Endothelial cell of umbilical vein (primary cell): ENCODE measurements at regions not wholly inside any gene's neighbourhood (a gene's known extent, or its start where the extent isn't known, plus 50 kb on each side); places are given as distances from the start of the nearest gene placed in this dataset.

ENCODE experiments used
- BruUV-seq: library from RNA; stranded (reverse); fragments of 400-500 nt; replicated peaks from 2 replicates; lab custom pipeline; 2021; lab: Mats Ljungman, UMichigan
- CTCF ChIA-PET: fragments of 300-600, 350-600 bp; sonication (Branson Sonifier 250); formaldehyde crosslinking; loops from one replicate; lab custom pipeline; 2021; ENCODE audit warnings: antibody characterized with exemption, inconsistent platforms; lab: Charles Lee
- POLR2A ChIA-PET: fragments of 300-600, 350-600 bp; sonication (Branson Sonifier 250); formaldehyde crosslinking; loops from one replicate; lab custom pipeline; 2021; ENCODE audit warnings: antibody characterized with exemption, inconsistent platforms; lab: Charles Lee
- DNase-seq: peaks from one replicate; pipeline ENCODE4 v3.0.0-alpha.2; 2011; ENCODE audit warnings: low read depth, low spot score
- FAIRE-seq: peaks from 2 replicates; lab custom pipeline; 2011; peaks lifted over from hg19 to GRCh38; lab: Jason Lieb, UNC
- H2AFZ ChIP-seq: 2 replicates; pipeline ENCODE4 v1.6.0; 2012; ENCODE audit warnings: low read depth, low read length, control low read depth, inconsistent platforms
- H3K27ac ChIP-seq: 2 replicates; pipeline ENCODE4 v1.5.1; 2011; ENCODE audit warnings: low read depth, mild to moderate bottlenecking, control low read depth, low read length, moderate library complexity; ENCODE audit not compliant: insufficient read depth
- H3K27me3 ChIP-seq, 2 experiments: 2 replicates each; pipeline versions ENCODE4 v1.6.0 to v1.6.1; 2011; ENCODE audit warnings: low read length in 2 of 2, mixed read lengths in 1 of 2; ENCODE audit not compliant: control insufficient read depth in 2 of 2, insufficient read depth in 2 of 2
- H3K36me3 ChIP-seq, 2 experiments: 2 replicates in 1 of 2; 3 replicates in 1 of 2; pipeline ENCODE4 v1.5.1; 2011; ENCODE audit warnings: low read length in 2 of 2, mild to moderate bottlenecking in 1 of 2, moderate library complexity in 1 of 2; ENCODE audit not compliant: control insufficient read depth in 2 of 2, insufficient read depth in 2 of 2; ENCODE audit errors: extremely low read depth in 1 of 2
- H3K4me1 ChIP-seq: 3 replicates; pipeline ENCODE4 v1.5.1; 2011; ENCODE audit warnings: mild to moderate bottlenecking, low read length; ENCODE audit not compliant: control insufficient read depth, insufficient read depth; ENCODE audit errors: extremely low read depth
- H3K4me2 ChIP-seq: 2 replicates; pipeline ENCODE4 v1.6.1; 2011; ENCODE audit warnings: low read length, control low read depth, mixed read lengths; ENCODE audit not compliant: insufficient read depth
- H3K4me3 ChIP-seq, 3 experiments: fragments of 200-600 bp in 1 of 3; sonication (generic), shearing (Covaris generic) in 1 of 3; replicated peaks in 1 of 3; 2 replicates each; pipeline ENCODE4 v1.5.1; 2011 to 2016; ENCODE audit warnings: control low read depth in 3 of 3, low read length in 3 of 3, mild to moderate bottlenecking in 2 of 3, inconsistent platforms in 1 of 3, low read depth in 1 of 3, moderate library complexity in 1 of 3; ENCODE audit not compliant: insufficient read depth in 1 of 3
- H3K79me2 ChIP-seq: 2 replicates; pipeline ENCODE4 v1.6.0; 2012; ENCODE audit warnings: low read length, inconsistent platforms; ENCODE audit not compliant: control insufficient read depth, insufficient read depth
- H3K9ac ChIP-seq: replicated peaks from 2 replicates; pipeline ENCODE3; 2011; ENCODE audit warnings: low read length, control low read depth; ENCODE audit not compliant: insufficient read depth; ENCODE audit errors: extremely low read depth
- H3K9me1 ChIP-seq: replicated peaks from 3 replicates; pipeline ENCODE4 v1.6.0; 2011; ENCODE audit warnings: mild to moderate bottlenecking, low read length; ENCODE audit not compliant: control insufficient read depth, insufficient read depth; ENCODE audit errors: extremely low read depth
- H3K9me3 ChIP-seq: replicated peaks from 2 replicates; pipeline ENCODE4 v1.5.1; 2012; ENCODE audit warnings: low read length, inconsistent platforms; ENCODE audit not compliant: control insufficient read depth, insufficient read depth
- H4K20me1 ChIP-seq: replicated peaks from 2 replicates; pipeline ENCODE3; 2011; ENCODE audit warnings: mild to moderate bottlenecking, low read length; ENCODE audit not compliant: control insufficient read depth, insufficient read depth; ENCODE audit errors: extremely low read depth
- CTCF ChIP-seq, 2 donors: IDR thresholded peaks; 1 replicate in 1 of 2; 2 replicates in 1 of 2; pipeline ENCODE4 v1.5.1; 2011; ENCODE audit warnings: low read length in 2 of 2, mild to moderate bottlenecking in 2 of 2, moderate library complexity in 2 of 2, control low read depth in 1 of 2, inconsistent platforms in 1 of 2, low read depth in 1 of 2; ENCODE audit not compliant: insufficient read depth in 1 of 2; ENCODE audit errors: extremely low read depth in 1 of 2
- EZH2 ChIP-seq: IDR thresholded peaks from 2 replicates; pipeline ENCODE4 v1.6.1; 2012; ENCODE audit warnings: borderline replicate concordance, low read depth, mild to moderate bottlenecking, moderate library complexity, low read length, inconsistent platforms; ENCODE audit not compliant: severe bottlenecking
- FOS ChIP-seq: IDR thresholded peaks from 2 replicates; pipeline ENCODE4 v1.6.1; 2011; ENCODE audit warnings: mild to moderate bottlenecking, low read length, moderate library complexity, borderline replicate concordance; ENCODE audit not compliant: insufficient read depth
- GATA2 ChIP-seq: IDR thresholded peaks from 2 replicates; pipeline ENCODE4 v1.7.0; 2011; ENCODE audit warnings: low read depth, mild to moderate bottlenecking, moderate library complexity, mixed read lengths, low read length; ENCODE audit not compliant: insufficient read length, insufficient read depth
- JUN ChIP-seq: IDR thresholded peaks from 2 replicates; pipeline ENCODE4 v1.6.1; 2011; ENCODE audit warnings: borderline replicate concordance, low read depth; ENCODE audit not compliant: insufficient read length, insufficient read depth
- MYC ChIP-seq: IDR thresholded peaks from one replicate; pipeline ENCODE4 v1.6.1; 2011; ENCODE audit warnings: mild to moderate bottlenecking, low read depth, low read length
- POLR2A ChIP-seq: IDR thresholded peaks from 2 replicates; pipeline ENCODE4 v1.6.1; 2012; ENCODE audit warnings: low read depth, mild to moderate bottlenecking, control low read depth, low read length
- POLR2AphosphoS5 ChIP-seq: IDR thresholded peaks from 2 replicates; pipeline ENCODE4 v1.6.1; 2012; ENCODE audit warnings: low read depth, mild to moderate bottlenecking, control low read depth, low read length, moderate library complexity; ENCODE audit not compliant: insufficient read depth
- dilution Hi-C: fragments of 300-500 bp; cut with MboI; formaldehyde crosslinking; loops from one replicate; pipeline ENCODE4 v1.15.0; 2019; ENCODE audit warnings: low sequenced_read_pairs; ENCODE audit not compliant: extremely low pct_ligation_motif_present
- intact Hi-C: fragments of 100-400 bp; cut with micrococcal nuclease; formaldehyde crosslinking; loops from one replicate; pipeline ENCODE4 v1.10.0; 2022
- TF ChIP-seq, protein P1 (sequence below): IDR thresholded peaks from 2 replicates; pipeline ENCODE4 v1.6.1; 2011; ENCODE audit not compliant: insufficient read depth, insufficient read length

DNA sequence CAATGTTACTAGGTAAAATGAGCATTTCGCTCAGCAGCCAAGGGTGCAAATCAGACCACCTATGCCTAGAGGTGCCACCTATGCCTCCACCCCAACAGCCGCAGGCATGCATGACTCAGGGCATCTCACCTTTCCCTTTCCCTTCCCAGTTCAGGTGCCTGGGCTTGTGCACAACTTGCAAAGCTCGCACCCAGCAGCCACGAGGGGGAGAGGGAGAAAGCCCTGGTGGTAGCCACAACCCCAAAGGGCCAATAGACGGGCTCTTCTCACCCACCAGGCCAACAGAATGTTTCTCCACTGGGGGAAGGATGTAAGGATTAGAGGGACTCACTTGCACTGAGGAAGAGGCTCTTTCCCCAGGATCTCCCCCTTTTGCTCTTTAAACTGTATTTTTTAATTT is 462.3 kb upstream of the PCDH15 start:
- intact Hi-C loops, result loop anchor here (5.0 to 10.0 kb wide), 3 partner anchors 371 to 1426 kb away; no protein-coding TSS in a partner anchor
- dilution Hi-C loops, result no loop called here
- H3K27me3 ChIP-seq, result peaks cover 0 to 2% of the 10 kb centered on the region in 2 experiments
- H4K20me1 ChIP-seq, result no peaks in the 10 kb centered on the region
- H2AFZ ChIP-seq, result no peak overlapping the region
- no peak overlapping the region for H3K27ac ChIP-seq
- no peaks in the 10 kb centered on the region for H3K36me3 ChIP-seq
- H3K4me2 ChIP-seq, result no peak overlapping the region
- FAIRE-seq, result no peak
- H3K9me1 ChIP-seq, result peaks cover 2% of the 10 kb centered on the region
- no peak overlapping the region for H3K9ac ChIP-seq
- H3K9me3 ChIP-seq, result no peaks in the 10 kb centered on the region
- BruUV-seq, result no TSS peak
- ChIA-PET CTCF (interaction anchor here (1.0 to 3.4 kb wide), 12 partner anchors 17 to 1947 kb away, joined by 3 to 33 read pairs (median 4); partner anchors contain the start of gene PCDH15), POLR2A (no interaction called here)
- H3K4me3 ChIP-seq, result no peak overlapping the region
- no peak for DNase-seq
- no peak for TF ChIP-seq GATA2
- no peak for TF ChIP-seq CTCF (IDR thresholded peaks at IDR 0.05; ENCODE audit: extremely low read depth in 1 of 2, insufficient read depth in 1 of 2, low read depth in 1 of 2, low read length in 2 of 2)
- no peaks in the 10 kb centered on the region for H3K4me1 ChIP-seq
- H3K79me2 ChIP-seq, result no peaks in the 10 kb centered on the region

GRCh38 chr10:55242544-55242943 is 441.5 kb upstream of the PCDH15 start:
- Histone ChIP-seq H2AFZ (no peak overlapping the region), H3K4me3 (no peak overlapping the region), H3K9me3 (no peaks in the 10 kb centered on the region), H3K27ac (no peak overlapping the region), H3K36me3 (no peaks in the 10 kb centered on the region), H3K9ac (no peak overlapping the region), H3K9me1 (no peaks in the 10 kb centered on the region), H3K27me3 (no peaks in the 10 kb centered on the region), H3K79me2 (no peaks in the 10 kb centered on the region), H4K20me1 (no peaks in the 10 kb centered on the region), H3K4me1 (no peaks in the 10 kb centered on the region), H3K4me2 (no peak overlapping the region)
- intact Hi-C loops (no loop called here), dilution Hi-C loops (no loop called here)
- TF ChIP-seq, protein P1, sequence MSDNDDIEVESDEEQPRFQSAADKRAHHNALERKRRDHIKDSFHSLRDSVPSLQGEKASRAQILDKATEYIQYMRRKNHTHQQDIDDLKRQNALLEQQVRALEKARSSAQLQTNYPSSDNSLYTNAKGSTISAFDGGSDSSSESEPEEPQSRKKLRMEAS, result no peak
- TF ChIP-seq FOS, result no peak
- TF ChIP-seq MYC, result no peak
- no peak for TF ChIP-seq CTCF (IDR thresholded peaks at IDR 0.05; ENCODE audit: extremely low read depth in 1 of 2, insufficient read depth in 1 of 2, low read depth in 1 of 2, low read length in 2 of 2)
- no peak for TF ChIP-seq POLR2AphosphoS5
- no peak for TF ChIP-seq JUN
- no peak for TF ChIP-seq EZH2
- no peak for TF ChIP-seq POLR2A
- no peak for TF ChIP-seq GATA2
- FAIRE-seq (no peak), DNase-seq (no peak)
- ChIA-PET POLR2A (no interaction called here), CTCF (interaction anchor here (1.0 to 1.1 kb wide), 2 partner anchors 9 to 22 kb away, joined by 3 read pairs; no protein-coding TSS in a partner anchor)
- BruUV-seq, result no TSS peak
